Activated naive CD4-positive, alpha-beta T cell treated with anti-CD3 and anti-CD28 coated beads, Interleukin-2, amount 10 ng/mL, durations not matched to agents 7 days and 5 days (primary cell): ENCODE measurements at regions not wholly inside any gene's neighbourhood (a gene's known extent, or its start where the extent isn't known, plus 50 kb on each side); places are given as distances from the start of the nearest gene placed in this dataset.

Experiments used
- CTCF ChIA-PET: fragments of 350-600 bp; sonication (Branson Sonifier 250); formaldehyde crosslinking; loops from one replicate; lab custom pipeline; 2021; ENCODE audit warnings: antibody characterized with exemption; lab: Charles Lee
- DNase-seq: peaks from one replicate; pipeline ENCODE4 v3.0.0-alpha.2; 2020
- H3K27ac Mint-ChIP-seq: one replicate; pipeline ENCODE4 v1.8.0; 2021; ENCODE audit warnings: mild to moderate bottlenecking, moderate library complexity, mixed read lengths
- H3K27me3 Mint-ChIP-seq: one replicate; pipeline ENCODE4 v1.8.0; 2021; ENCODE audit warnings: mild to moderate bottlenecking, mixed read lengths
- H3K36me3 Mint-ChIP-seq: one replicate; pipeline ENCODE4 v1.8.0; 2021; ENCODE audit warnings: mixed read lengths
- H3K4me1 Mint-ChIP-seq: one replicate; pipeline ENCODE4 v1.8.0; 2021; ENCODE audit warnings: mixed read lengths
- H3K4me3 Mint-ChIP-seq: one replicate; pipeline ENCODE4 v1.8.0; 2021; ENCODE audit warnings: mild to moderate bottlenecking, moderate library complexity, mixed read lengths
- H3K9me3 Mint-ChIP-seq: one replicate; pipeline ENCODE4 v1.8.0; 2021; ENCODE audit warnings: mixed read lengths

- Mint-ChIP-seq H3K27ac (no peak overlapping the region), H3K9me3 (peaks cover 3% of the 10 kb centered on the region), H3K4me1 (no peaks in the 10 kb centered on the region), H3K36me3 (no peaks in the 10 kb centered on the region), H3K27me3 (no peaks in the 10 kb centered on the region), H3K4me3 (no peak overlapping the region)
- CTCF ChIA-PET: no interaction called here
- DNase-seq: no peak
Observed at GRCh38 chr6:50270415-50270814, 220.7 kb upstream of the DEFB112 start.

GRCh38 chr6:50271266-50271665 lies 221.5 kb upstream of the DEFB112 start:
- Mint-ChIP-seq H3K27me3 (no peaks in the 10 kb centered on the region), H3K9me3 (peaks cover 3% of the 10 kb centered on the region), H3K27ac (no peak overlapping the region), H3K4me3 (no peak overlapping the region), H3K36me3 (no peaks in the 10 kb centered on the region), H3K4me1 (no peaks in the 10 kb centered on the region)
- DNase-seq: no peak
- CTCF ChIA-PET: no interaction called here

- no peak for DNase-seq
- Mint-ChIP-seq H3K27ac (no peak overlapping the region), H3K4me1 (no peaks in the 10 kb centered on the region), H3K4me3 (no peak overlapping the region), H3K27me3 (no peaks in the 10 kb centered on the region), H3K36me3 (no peaks in the 10 kb centered on the region), H3K9me3 (peaks cover 3% of the 10 kb centered on the region)
- CTCF ChIA-PET: no interaction called here
Observed at GRCh38 chr6:50271817-50272216, 222.1 kb upstream of the DEFB112 start.

GRCh38 chr6:50272611-50273010 lies 222.9 kb upstream of the DEFB112 start:
- no peak overlapping the region for H3K4me3 Mint-ChIP-seq
- no peak overlapping the region for H3K27ac Mint-ChIP-seq
- no peaks in the 10 kb centered on the region for H3K4me1 Mint-ChIP-seq
- H3K27me3 Mint-ChIP-seq: no peaks in the 10 kb centered on the region
- H3K36me3 Mint-ChIP-seq: no peaks in the 10 kb centered on the region
- DNase-seq: no peak
- peaks cover 3% of the 10 kb centered on the region for H3K9me3 Mint-ChIP-seq
- CTCF ChIA-PET: no interaction called here

GRCh38 chr6:50276771-50277261 lies 227.1 kb upstream of the DEFB112 start:
- DNase-seq: no peak
- CTCF ChIA-PET: no interaction called here
- H3K36me3 Mint-ChIP-seq: no peaks in the 10 kb centered on the region
- H3K9me3 Mint-ChIP-seq: peaks cover 3% of the 10 kb centered on the region
- H3K4me3 Mint-ChIP-seq: no peak overlapping the region
- H3K27ac Mint-ChIP-seq: no peak overlapping the region
- no peaks in the 10 kb centered on the region for H3K4me1 Mint-ChIP-seq
- no peaks in the 10 kb centered on the region for H3K27me3 Mint-ChIP-seq

GRCh38 chr6:50277774-50278173 lies 228.0 kb upstream of the DEFB112 start:
- Mint-ChIP-seq H3K36me3 (no peaks in the 10 kb centered on the region), H3K9me3 (peaks cover 3% of the 10 kb centered on the region), H3K4me3 (no peak overlapping the region), H3K27me3 (no peaks in the 10 kb centered on the region), H3K27ac (no peak overlapping the region), H3K4me1 (no peaks in the 10 kb centered on the region)
- DNase-seq: no peak
- CTCF ChIA-PET: no interaction called here

- H3K4me1 Mint-ChIP-seq: no peaks in the 10 kb centered on the region
- H3K27me3 Mint-ChIP-seq: no peaks in the 10 kb centered on the region
- CTCF ChIA-PET: no interaction called here
- peaks cover 3% of the 10 kb centered on the region for H3K9me3 Mint-ChIP-seq
- no peak overlapping the region for H3K27ac Mint-ChIP-seq
- no peaks in the 10 kb centered on the region for H3K36me3 Mint-ChIP-seq
- DNase-seq: no peak
- no peak overlapping the region for H3K4me3 Mint-ChIP-seq
Observed at GRCh38 chr6:50278663-50279062, 228.9 kb upstream of the DEFB112 start.

- Mint-ChIP-seq H3K4me3 (no peak overlapping the region), H3K27me3 (no peaks in the 10 kb centered on the region), H3K9me3 (no peaks in the 10 kb centered on the region), H3K4me1 (no peaks in the 10 kb centered on the region), H3K36me3 (no peaks in the 10 kb centered on the region), H3K27ac (no peak overlapping the region)
- CTCF ChIA-PET: no interaction called here
- DNase-seq: no peak
Observed at GRCh38 chr6:50285735-50286134, 236.0 kb upstream of the DEFB112 start.

- Mint-ChIP-seq H3K9me3 (no peaks in the 10 kb centered on the region), H3K4me3 (no peak overlapping the region), H3K27ac (no peak overlapping the region), H3K36me3 (no peaks in the 10 kb centered on the region), H3K4me1 (no peaks in the 10 kb centered on the region), H3K27me3 (no peaks in the 10 kb centered on the region)
- CTCF ChIA-PET: no interaction called here
- no peak for DNase-seq
Observed at GRCh38 chr6:50288241-50288640, 238.5 kb upstream of the DEFB112 start.

GRCh38 chr6:50288881-50289280 lies 239.2 kb upstream of the DEFB112 start:
- DNase-seq: no peak
- CTCF ChIA-PET: no interaction called here
- H3K36me3 Mint-ChIP-seq: no peaks in the 10 kb centered on the region
- no peaks in the 10 kb centered on the region for H3K27me3 Mint-ChIP-seq
- no peaks in the 10 kb centered on the region for H3K9me3 Mint-ChIP-seq
- H3K4me3 Mint-ChIP-seq: no peak overlapping the region
- H3K4me1 Mint-ChIP-seq: no peaks in the 10 kb centered on the region
- H3K27ac Mint-ChIP-seq: no peak overlapping the region

GRCh38 chr6:50289366-50289765 lies 239.6 kb upstream of the DEFB112 start:
- Mint-ChIP-seq H3K4me1 (no peaks in the 10 kb centered on the region), H3K27me3 (no peaks in the 10 kb centered on the region), H3K4me3 (no peak overlapping the region), H3K9me3 (no peaks in the 10 kb centered on the region), H3K36me3 (no peaks in the 10 kb centered on the region), H3K27ac (no peak overlapping the region)
- no peak for DNase-seq
- CTCF ChIA-PET: no interaction called here

GRCh38 chr6:50301307-50301706 lies 251.6 kb upstream of the DEFB112 start:
- CTCF ChIA-PET: no interaction called here
- H3K9me3 Mint-ChIP-seq: peaks cover 3% of the 10 kb centered on the region

GRCh38 chr6:50305660-50306059 lies 255.9 kb upstream of the DEFB112 start:
- Mint-ChIP-seq H3K4me3 (no peak overlapping the region), H3K27me3 (no peaks in the 10 kb centered on the region), H3K4me1 (no peaks in the 10 kb centered on the region), H3K36me3 (no peaks in the 10 kb centered on the region), H3K27ac (no peak overlapping the region), H3K9me3 (peaks cover 3% of the 10 kb centered on the region)
- CTCF ChIA-PET: no interaction called here
- no peak for DNase-seq

More at GRCh38 chr6:50301307-50301706, 251.6 kb upstream of the DEFB112 start:
- DNase-seq: no peak
- Mint-ChIP-seq H3K36me3 (no peaks in the 10 kb centered on the region), H3K4me3 (no peak overlapping the region), H3K27me3 (no peaks in the 10 kb centered on the region), H3K4me1 (no peaks in the 10 kb centered on the region), H3K27ac (no peak overlapping the region)

- Mint-ChIP-seq H3K27me3 (no peaks in the 10 kb centered on the region), H3K4me1 (no peaks in the 10 kb centered on the region), H3K4me3 (no peak overlapping the region), H3K27ac (no peak overlapping the region), H3K36me3 (no peaks in the 10 kb centered on the region), H3K9me3 (peaks cover 5% of the 10 kb centered on the region)
- DNase-seq: no peak
- CTCF ChIA-PET: no interaction called here
Observed at GRCh38 chr6:50318536-50318935, 268.8 kb upstream of the DEFB112 start.

GRCh38 chr6:50330347-50330746 lies 280.6 kb upstream of the DEFB112 start:
- Mint-ChIP-seq H3K27ac (no peak overlapping the region), H3K27me3 (no peaks in the 10 kb centered on the region), H3K36me3 (no peaks in the 10 kb centered on the region), H3K4me1 (no peaks in the 10 kb centered on the region), H3K4me3 (no peak overlapping the region), H3K9me3 (peaks cover 11% of the 10 kb centered on the region)
- CTCF ChIA-PET: no interaction called here
- no peak for DNase-seq

GRCh38 chr6:50330963-50331362 lies 281.2 kb upstream of the DEFB112 start:
- H3K4me1 Mint-ChIP-seq: no peaks in the 10 kb centered on the region
- no peak overlapping the region for H3K4me3 Mint-ChIP-seq
- H3K36me3 Mint-ChIP-seq: no peaks in the 10 kb centered on the region
- peaks cover 7% of the 10 kb centered on the region for H3K9me3 Mint-ChIP-seq
- DNase-seq: no peak
- no peak overlapping the region for H3K27ac Mint-ChIP-seq
- CTCF ChIA-PET: no interaction called here
- no peaks in the 10 kb centered on the region for H3K27me3 Mint-ChIP-seq
